Right lung (tissue), 2 donors: ENCODE measurements at regions not wholly inside any gene's neighbourhood (a gene's known extent, or its start where the extent isn't known, plus 50 kb on each side); places are given as distances from the start of the nearest gene placed in this dataset.
A peak's percentile ranks its signal among the peaks of the same experiment; 100 is the strongest.

ENCODE experiments used
- DNase-seq, 2 donors: peaks; one replicate each; pipeline ENCODE4 v3.0.0-alpha.2; 2013

DNA sequence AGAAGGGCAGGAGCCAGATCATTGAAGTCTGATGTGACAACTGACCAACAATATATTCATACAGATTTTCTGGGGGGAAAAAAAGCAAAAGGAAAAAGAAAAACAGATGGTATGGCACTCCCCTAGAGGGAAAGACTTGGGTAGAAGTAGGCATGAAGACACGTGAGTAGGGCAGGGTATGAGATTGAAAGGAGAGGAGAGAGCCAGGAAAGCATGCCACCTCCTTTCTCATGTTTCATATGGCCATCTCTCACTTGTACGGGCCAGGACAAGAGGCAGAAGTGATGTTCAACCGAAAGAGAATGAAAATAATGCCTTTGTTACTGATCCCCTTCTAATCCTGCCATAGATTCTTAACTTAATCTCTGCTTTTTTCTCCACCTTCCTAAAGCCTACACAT, 139.0 kb upstream of the ACTBL2 start:
- DNase-seq: no peak

DNA sequence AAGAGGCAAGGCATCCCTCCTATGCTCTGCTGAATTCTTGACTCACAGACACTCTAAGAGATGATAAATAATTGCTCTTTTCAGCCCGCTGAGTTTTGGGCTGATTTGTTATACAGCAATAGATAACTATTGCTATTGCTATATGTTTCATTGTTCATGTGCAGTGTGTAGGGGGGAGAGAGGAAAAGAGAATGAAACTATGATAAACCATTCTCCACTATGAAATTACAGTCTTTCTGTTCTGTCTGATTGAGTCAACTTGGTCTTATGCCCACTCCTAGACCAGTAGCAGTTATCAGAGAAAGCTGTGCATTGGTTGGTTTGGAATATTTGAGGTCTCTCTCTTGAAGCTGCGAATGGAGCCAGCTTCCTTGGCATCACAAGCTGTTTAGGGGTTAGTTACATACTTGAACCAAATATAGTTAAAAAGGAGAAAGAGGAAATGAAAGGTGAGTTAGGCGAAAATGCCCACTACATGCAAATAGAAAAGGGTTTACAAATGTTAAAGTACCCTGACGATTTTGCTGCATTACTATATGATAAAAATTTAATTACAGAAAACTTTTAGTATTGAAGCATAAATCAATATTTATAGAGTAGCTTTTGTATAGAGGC, 136.3 kb upstream of the ACTBL2 start:
- no peak for DNase-seq

GRCh38 chr5:57613741-57614140, 131.1 kb upstream of the ACTBL2 start:
- no peak for DNase-seq

DNA sequence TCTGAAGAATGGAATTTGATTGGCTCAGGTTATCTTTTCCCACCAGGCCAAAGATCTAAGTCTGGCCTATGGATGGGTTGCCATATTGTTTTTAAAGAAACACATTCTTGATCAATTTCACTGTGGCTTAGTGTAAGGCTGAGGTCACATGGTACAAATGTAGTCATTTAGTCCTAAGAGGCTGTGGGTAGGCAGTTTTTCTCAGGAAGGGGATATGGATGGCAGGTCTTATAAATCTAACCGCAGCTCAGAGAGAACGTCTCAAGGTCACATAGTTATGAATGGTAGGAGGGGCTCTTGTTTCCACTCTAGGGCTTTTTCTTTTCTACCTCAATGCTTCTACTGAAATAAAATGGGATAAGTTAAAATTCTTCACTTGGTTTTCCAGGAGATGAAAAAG, 128.6 kb upstream of the ACTBL2 start:
- DNase-seq: no peak

DNA sequence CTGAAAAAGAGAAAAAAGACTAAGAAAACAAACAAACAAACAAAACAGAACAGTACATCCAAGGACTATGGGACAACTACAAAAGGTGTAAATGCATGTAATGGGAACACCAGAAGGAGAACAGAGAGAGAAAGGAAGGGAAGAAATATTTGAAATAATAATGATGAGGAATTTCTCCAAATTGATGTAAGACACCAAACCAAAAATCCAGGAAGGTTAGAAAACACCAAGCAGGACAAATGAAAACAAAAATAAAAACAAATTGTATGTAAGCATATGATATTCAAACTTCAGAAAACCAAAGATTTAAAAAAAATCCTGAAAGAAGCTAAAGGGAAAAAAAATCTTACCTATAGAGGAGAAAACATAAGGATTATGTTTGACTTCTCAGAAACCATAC, 125.9 kb upstream of the ACTBL2 start:
- no peak for DNase-seq

GRCh38 chr5:57601996-57602395, 119.4 kb upstream of the ACTBL2 start:
- no peak for DNase-seq

DNA sequence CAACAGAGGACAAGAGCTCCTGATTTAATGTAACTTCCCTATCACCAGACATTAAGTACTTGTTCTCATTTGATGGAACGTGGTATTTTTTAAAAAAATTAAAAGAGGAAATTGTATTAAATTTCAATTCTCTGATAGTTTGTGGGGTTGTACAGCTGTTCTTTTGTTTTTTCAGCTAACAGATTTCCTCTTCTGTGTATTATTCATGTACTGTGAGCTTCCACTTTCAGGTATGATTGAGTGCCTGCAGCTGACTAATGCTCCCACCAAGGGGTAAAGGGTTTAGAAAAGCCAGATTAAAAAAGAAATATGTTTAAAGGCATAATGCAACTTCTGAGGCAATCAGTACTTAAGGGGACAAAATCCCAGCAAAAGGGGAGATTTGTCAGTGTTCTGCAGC, 117.7 kb upstream of the ACTBL2 start:
- no peak for DNase-seq

- no peak for DNase-seq
These were observed 116.1 kb upstream of the ACTBL2 start for GRCh38 chr5:57598756-57599155.

GRCh38 chr5:57598097-57598496, 115.5 kb upstream of the ACTBL2 start:
- DNase-seq: no peak

DNA sequence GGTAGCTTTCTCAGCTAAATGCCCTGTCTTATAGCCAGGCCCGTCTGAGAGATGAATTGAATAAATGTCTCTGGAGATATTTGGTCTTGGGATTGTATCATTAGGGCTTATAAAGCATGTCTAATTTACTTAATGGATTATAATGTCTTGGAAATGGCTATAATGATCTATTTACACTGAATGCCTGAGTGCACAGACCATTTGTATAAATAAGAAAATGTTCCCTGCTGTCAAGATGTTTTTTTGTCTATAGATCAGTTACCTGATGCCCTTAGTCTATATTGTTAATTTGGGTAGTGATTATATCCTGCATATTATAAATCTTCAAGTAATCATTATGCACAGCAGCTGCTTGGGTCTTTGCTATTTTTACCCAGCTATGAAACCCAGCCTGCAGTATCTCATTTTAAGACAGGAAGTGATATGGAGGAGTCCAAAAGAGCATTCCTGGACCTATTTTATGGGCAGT, 112.9 kb upstream of the ACTBL2 start:
- DNase-seq: no peak

- no peak for DNase-seq
These were observed 111.8 kb upstream of the ACTBL2 start for GRCh38 chr5:57594436-57594835.

- no peak for DNase-seq
These were observed 109.6 kb upstream of the ACTBL2 start for GRCh38 chr5:57592236-57592635.

GRCh38 chr5:57586649-57587048, 104.0 kb upstream of the ACTBL2 start:
- no peak for DNase-seq

GRCh38 chr5:57582578-57583070, 100.0 kb upstream of the ACTBL2 start:
- no peak for DNase-seq

DNA sequence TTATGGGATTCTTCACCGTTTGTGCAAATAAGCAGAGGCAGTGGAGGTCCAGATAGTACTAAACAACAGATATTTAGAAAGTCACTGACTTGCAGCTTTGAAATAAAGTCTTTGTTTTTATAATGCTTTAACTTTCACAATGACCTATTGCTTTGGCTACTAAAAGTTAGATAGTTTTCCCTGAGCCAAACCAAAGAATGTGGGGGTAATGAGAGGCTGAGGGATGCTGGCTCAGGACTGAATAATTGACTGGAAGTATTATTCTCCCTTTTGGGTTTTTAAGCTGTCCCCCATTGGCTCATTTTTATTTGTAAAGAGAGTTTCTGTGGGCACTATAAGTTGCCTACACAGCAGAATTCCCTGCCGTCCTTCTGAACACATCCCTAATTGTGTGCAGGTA, 99.2 kb upstream of the ACTBL2 start:
- DNase-seq: no peak

- DNase-seq: no peak
These were observed 98.6 kb upstream of the ACTBL2 start for GRCh38 chr5:57581222-57581621.

DNA sequence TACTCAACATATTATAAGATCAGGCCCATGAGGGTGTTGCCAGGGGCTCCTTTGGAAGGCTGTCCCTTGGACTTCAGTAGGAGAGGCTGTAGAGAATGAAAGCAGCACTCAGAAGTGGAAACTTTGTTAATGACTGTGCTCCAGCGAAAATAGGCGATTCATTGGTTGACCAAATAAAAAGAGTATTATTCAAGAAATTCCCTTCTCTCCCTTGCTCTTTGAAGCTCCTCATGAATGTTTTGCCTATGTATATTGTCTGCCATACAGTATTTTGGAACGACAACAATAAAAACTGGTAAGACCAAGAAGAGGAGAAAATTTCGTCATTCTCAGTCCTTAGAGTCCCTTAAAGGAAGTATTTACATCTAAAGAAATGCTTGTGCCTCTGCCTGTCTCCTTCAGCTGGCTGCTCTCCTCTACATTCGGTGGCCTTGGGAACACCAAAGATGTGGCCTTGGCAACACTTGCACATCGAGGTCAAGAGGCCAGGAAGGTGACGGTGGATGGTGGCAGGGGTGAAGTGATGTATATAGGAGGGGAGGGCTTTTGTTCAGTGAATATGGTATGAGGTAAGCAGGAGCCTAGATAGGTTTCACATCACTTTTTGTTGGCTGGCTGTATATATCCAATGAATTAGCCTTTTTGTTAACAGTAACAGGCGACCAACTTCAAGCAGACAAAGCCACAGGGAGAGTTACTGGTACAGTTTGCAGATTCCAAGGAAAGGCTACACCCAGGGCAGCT, 95.0 kb upstream of the ACTBL2 start:
- no peak for DNase-seq

DNA sequence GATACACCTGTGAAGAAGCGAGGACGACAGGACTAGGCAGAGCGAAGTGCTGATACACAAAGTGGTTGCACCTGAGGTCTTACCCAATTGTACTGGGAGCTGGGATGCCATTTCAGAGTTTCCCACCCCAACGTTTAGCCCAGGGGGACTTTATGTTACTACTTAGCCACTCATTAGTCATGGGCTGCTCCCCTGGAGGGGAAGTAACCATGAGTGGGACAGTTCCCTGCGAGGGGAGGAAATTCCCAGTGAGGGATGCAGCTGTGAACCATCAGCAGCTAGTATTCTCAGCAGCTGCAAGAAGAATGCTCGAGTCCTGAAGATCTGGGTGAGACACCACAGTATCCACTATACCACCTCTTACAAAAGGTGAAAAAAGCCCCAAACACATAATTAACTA, 93.7 kb upstream of the ACTBL2 start:
- no peak for DNase-seq

- no peak for DNase-seq
These were observed 93.2 kb upstream of the ACTBL2 start for GRCh38 chr5:57575839-57576238.

DNA sequence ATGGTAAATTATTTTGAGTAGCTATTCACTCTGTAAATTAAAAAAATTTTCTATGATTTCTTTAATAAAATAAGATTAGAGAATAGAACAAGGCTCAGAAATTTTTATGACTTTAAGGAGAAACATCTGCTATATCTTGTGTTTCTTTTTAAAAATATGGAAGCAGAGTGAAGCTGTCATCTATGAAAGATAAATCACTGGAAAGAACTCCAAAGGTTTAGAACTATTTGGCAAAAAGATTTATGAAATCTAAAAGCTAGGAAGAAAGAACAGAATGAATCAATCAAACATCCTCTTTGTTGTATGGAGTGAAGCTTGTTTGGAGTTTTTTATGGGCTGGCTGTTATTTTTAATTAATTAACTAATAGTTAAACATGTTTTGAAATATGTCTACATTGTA, 89.8 kb upstream of the ACTBL2 start:
- no peak for DNase-seq

DNA sequence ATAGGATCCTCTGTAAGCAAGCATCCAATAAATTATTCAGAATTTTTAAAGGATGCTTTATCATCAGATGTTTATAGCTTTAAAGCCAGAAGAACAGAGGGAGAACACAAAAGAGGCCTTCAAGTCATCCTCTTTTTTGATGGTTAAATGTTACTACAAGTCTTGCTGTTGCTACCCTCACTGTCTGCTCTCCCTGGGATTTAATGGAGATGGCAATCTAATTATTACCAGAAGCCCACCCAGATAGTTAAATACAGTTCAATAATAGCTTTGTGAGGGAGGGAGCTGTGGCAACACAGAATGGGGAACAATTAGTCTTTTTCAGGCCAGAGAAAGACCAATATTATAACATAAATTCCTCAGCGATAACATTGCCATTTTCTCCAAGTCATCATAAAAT, 87.0 kb upstream of the ACTBL2 start:
- no peak for DNase-seq

DNA sequence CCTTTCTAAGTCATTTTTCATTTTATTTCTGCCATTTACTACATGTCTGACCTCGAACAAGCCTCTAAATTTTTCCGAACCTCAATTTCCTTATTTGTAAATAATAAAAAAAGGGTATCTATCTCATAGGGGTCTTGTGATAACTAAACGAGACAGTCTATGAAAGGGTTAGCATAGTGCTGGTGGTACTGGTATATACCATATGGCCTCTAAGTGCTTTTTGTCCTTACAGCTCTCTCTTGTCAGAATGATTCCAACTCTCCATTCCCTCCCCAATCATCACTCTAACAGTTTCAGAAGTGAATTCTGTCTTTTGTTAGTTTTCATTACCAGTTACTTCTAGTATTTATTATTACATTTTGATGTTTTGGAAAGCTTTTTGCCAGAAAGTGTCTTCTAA, 85.5 kb upstream of the ACTBL2 start:
- DNase-seq: no peak

GRCh38 chr5:57566914-57567313, 84.3 kb upstream of the ACTBL2 start:
- peak; percentile 32 to 50 for DNase-seq
